K562 (cell line): ENCODE measurements at regions not wholly inside any gene's neighbourhood (a gene's known extent, or its start where the extent isn't known, plus 50 kb on each side); places are given as distances from the start of the nearest gene placed in this dataset.

ENCODE experiments used
- ATAC-seq: fragments of 200-7000 bp; cut with Tn5 transposase; 3 replicates; pipeline ENCODE4 v1.9.1; 2020; ENCODE audit warnings: moderate library complexity
- BruUV-seq: library from RNA; stranded (reverse); fragments of 400-500 nt; replicated peaks from 2 replicates; lab custom pipeline; 2021; lab: Mats Ljungman, UMichigan
- CTCF ChIA-PET: fragments of 300-600 bp; formaldehyde crosslinking; extraction: SDS; loops from one replicate; lab custom pipeline; 2021; ENCODE audit warnings: low intra/inter-chr PET ratio; lab: Yijun Ruan, JAX
- POLR2A ChIA-PET: fragments of 300-600, 350-650 bp; sonication (Branson Sonifier 250); formaldehyde crosslinking; extraction: SDS; loops from one replicate; lab custom pipeline; 2021; ENCODE audit warnings: antibody characterized with exemption, inconsistent platforms; lab: Yijun Ruan, JAX
- DNase-seq, 4 experiments: peaks; one replicate each; pipeline versions ENCODE4 v3.0.0 to v3.0.0-alpha.2; 2011 to 2018; ENCODE audit warnings: low spot score in 3 of 4, mixed read lengths in 3 of 4; ENCODE audit errors: extremely low read depth in 1 of 4
- FAIRE-seq: peaks from 2 replicates; lab custom pipeline; 2011; peaks lifted over from hg19 to GRCh38; lab: Jason Lieb, UNC
- H2AFZ ChIP-seq: 2 replicates; pipeline ENCODE4 v1.6.0; 2011; ENCODE audit warnings: low read depth, low read length, control low read depth, inconsistent platforms
- H3K27ac ChIP-seq: fragments of 200-600 bp; 3 replicates; pipeline ENCODE4 v1.8.0; 2011; ENCODE audit warnings: low read depth, mild to moderate bottlenecking, control low read depth, inconsistent platforms, low read length, moderate library complexity, mixed read lengths; ENCODE audit errors: extremely low read depth
- H3K27me3 ChIP-seq, 2 experiments: fragments of 300-600 bp in 1 of 2; 2 replicates in 1 of 2; 3 replicates in 1 of 2; pipeline versions ENCODE4 v1.6.0 to v1.8.0; 2011; ENCODE audit warnings: inconsistent platforms in 2 of 2, low read length in 2 of 2, mild to moderate bottlenecking in 1 of 2, mixed read lengths in 1 of 2, moderate library complexity in 1 of 2; ENCODE audit not compliant: control insufficient read depth in 2 of 2, insufficient read depth in 2 of 2
- H3K36me3 ChIP-seq: fragments of 300-600 bp; 3 replicates; pipeline ENCODE4 v1.8.0; 2011; ENCODE audit warnings: mild to moderate bottlenecking, low read length, inconsistent platforms; ENCODE audit not compliant: control insufficient read depth, insufficient read depth
- H3K4me1 ChIP-seq, 2 experiments: fragments of 200-600 bp in 1 of 2; replicated peaks in 1 of 2; 2 replicates in 1 of 2; 3 replicates in 1 of 2; pipeline versions ENCODE4 v1.5.1 to v1.8.0; 2011; ENCODE audit warnings: inconsistent platforms in 2 of 2, low read length in 2 of 2, mild to moderate bottlenecking in 1 of 2, mixed read lengths in 1 of 2, moderate library complexity in 1 of 2; ENCODE audit not compliant: control insufficient read depth in 2 of 2, insufficient read depth in 2 of 2
- H3K4me2 ChIP-seq: 2 replicates; pipeline ENCODE4 v1.6.1; 2011; ENCODE audit warnings: low read length, control low read depth, inconsistent platforms, mixed read lengths; ENCODE audit not compliant: insufficient read depth
- H3K4me3 ChIP-seq: fragments of 200-600 bp; sonication (generic), shearing (Covaris generic); 2 replicates; pipeline ENCODE4 v1.5.1; 2016; ENCODE audit warnings: control low read depth, inconsistent platforms
- H3K79me2 ChIP-seq: fragments of 200-600 bp; 3 replicates; pipeline ENCODE4 v1.8.0; 2011; ENCODE audit warnings: low read length, inconsistent platforms; ENCODE audit not compliant: control insufficient read depth, insufficient read depth
- H3K9ac ChIP-seq, 2 experiments: 2 replicates each; pipeline versions ENCODE4 v1.6.0 to v1.6.1; 2011; ENCODE audit warnings: low read depth in 2 of 2, low read length in 2 of 2, control low read depth in 1 of 2, inconsistent platforms in 1 of 2, mild to moderate bottlenecking in 1 of 2, mixed read lengths in 1 of 2; ENCODE audit not compliant: insufficient read depth in 1 of 2
- H3K9me1 ChIP-seq: one replicate; pipeline ENCODE4 v1.6.0; 2011; ENCODE audit warnings: inconsistent platforms, mild to moderate bottlenecking, low read length, moderate library complexity; ENCODE audit not compliant: control insufficient read depth, insufficient read depth
- H3K9me3 ChIP-seq: replicated peaks from 2 replicates; pipeline ENCODE4 v1.5.1; 2011; ENCODE audit warnings: low read depth, low read length, inconsistent platforms; ENCODE audit not compliant: control insufficient read depth, insufficient read depth
- H4K20me1 ChIP-seq: replicated peaks from 2 replicates; pipeline ENCODE4 v1.6.1; 2011; ENCODE audit warnings: low read length, inconsistent platforms, mixed read lengths; ENCODE audit not compliant: control insufficient read depth, insufficient read depth
- AFF1 ChIP-seq, 2 experiments: fragments of 450-650 bp; IDR thresholded peaks; 2 replicates each; pipeline ENCODE4 v1.6.1; 2018; ENCODE audit warnings: mild to moderate bottlenecking in 2 of 2, low read depth in 1 of 2; ENCODE audit not compliant: partially characterized antibody in 2 of 2
- BCL6 ChIP-seq: fragments of 250-450 bp; sonication (Bioruptor Pico); IDR thresholded peaks from 2 replicates; pipeline ENCODE4 v1.4.0; 2020
- CBX5 ChIP-seq: IDR thresholded peaks from 2 replicates; pipeline ENCODE4 v1.6.1; 2014; ENCODE audit warnings: low read depth, borderline replicate concordance
- CTCF ChIP-seq, 3 experiments: IDR thresholded peaks in 2 of 3; conservative IDR thresholded peaks in 1 of 3; 2 replicates each; pipeline ENCODE4 v1.5.1; 2011 to 2012; ENCODE audit warnings: low read length in 3 of 3, mild to moderate bottlenecking in 3 of 3, control low read depth in 2 of 3, improper control_type of control experiment in 1 of 3, inconsistent platforms in 1 of 3, low read depth in 1 of 3, mixed read lengths in 1 of 3, moderate library complexity in 1 of 3; ENCODE audit not compliant: insufficient read depth in 2 of 3
- FIP1L1 ChIP-seq: fragments of 200-400 bp; formaldehyde crosslinking; IDR thresholded peaks from 2 replicates; pipeline ENCODE4 v1.6.1; 2018; ENCODE audit warnings: mild to moderate bottlenecking, low read depth, low read length; ENCODE audit not compliant: poor library complexity, severe bottlenecking
- HOMEZ ChIP-seq: fragments of 250-450 bp; sonication (Bioruptor Pico); IDR thresholded peaks from 2 replicates; pipeline ENCODE4 v1.4.0; 2020; ENCODE audit warnings: mild to moderate bottlenecking, moderate library complexity
- ID3 ChIP-seq, 2 experiments: fragments of 250-450 bp in 1 of 2; fragments of 450-650 bp in 1 of 2; sonication (Bioruptor Pico) in 1 of 2; IDR thresholded peaks; 2 replicates each; pipeline versions ENCODE4 v1.6.1 to v1.8.0; 2016 to 2021; ENCODE audit warnings: mild to moderate bottlenecking in 2 of 2, moderate library complexity in 2 of 2, missing compliant biosample characterization in 1 of 2, missing genetic modification characterization in 1 of 2
- NR1H2 ChIP-seq: sonication (generic); formaldehyde crosslinking; IDR thresholded peaks from 2 replicates; pipeline ENCODE4 v1.4.0; 2020; ENCODE audit warnings: mild to moderate bottlenecking, missing genetic modification reagents
- TAF1 ChIP-seq: IDR thresholded peaks from 2 replicates; pipeline ENCODE4 v1.6.1; 2011; ENCODE audit warnings: mild to moderate bottlenecking, low read length, moderate library complexity; ENCODE audit not compliant: insufficient read depth, control insufficient read depth, severe bottlenecking; ENCODE audit errors: extremely low read depth
- WGBS: fragments of 100-300 bp; shearing (Covaris generic); methylation state at CpG from one replicate; pipeline ENCODE4 v1.1.6; 2016; ENCODE audit warnings: low coverage, mixed read lengths; ENCODE audit not compliant: insufficient coverage; ENCODE audit errors: missing lambda C conversion rate; 5-methylcytosine and 5-hydroxymethylcytosine counted together
- in situ Hi-C: fragments of 300-500 bp; cut with MboI; formaldehyde crosslinking; loops from 4 replicates; pipeline ENCODE4 v1.15.0; 2018; ENCODE audit warnings: inconsistent platforms, mixed read lengths
- intact Hi-C: fragments of 100-400 bp; cut with micrococcal nuclease; formaldehyde crosslinking; loops from 2 replicates; pipeline ENCODE4 v1.14.2; 2022

- H3K27ac ChIP-seq: peak overlapping the region; percentile 77
- intact Hi-C loops (no loop called here), in situ Hi-C loops (no loop called here)
- no peaks in the 10 kb centered on the region for H3K27me3 ChIP-seq
- H3K36me3 ChIP-seq: no peaks in the 10 kb centered on the region
- H4K20me1 ChIP-seq: no peaks in the 10 kb centered on the region
- H3K79me2 ChIP-seq: no peaks in the 10 kb centered on the region
- peaks cover 4% of the 10 kb centered on the region; the same call in 1 of the 2 replicates for H3K9me3 ChIP-seq
- no TSS peak for BruUV-seq
- peak overlapping the region; percentile 68 to 84 for H3K9ac ChIP-seq
- ATAC-seq: peak; percentile 83
- CTCF ChIA-PET: interaction anchor here (0.7 kb wide), 1 partner anchor 45 kb away, joined by 3 read pairs; no protein-coding TSS in a partner anchor
- H3K4me2 ChIP-seq: peak overlapping the region; percentile 86
- H3K4me3 ChIP-seq: peak overlapping the region; percentile 38
- H2AFZ ChIP-seq: peak overlapping the region; percentile 99
- H3K4me1 ChIP-seq: peaks cover 22 to 26% of the 10 kb centered on the region in 2 experiments
- POLR2A ChIA-PET: interaction anchor here (0.7 to 2.2 kb wide), 5 partner anchors 10 to 563 kb away, joined by 3 to 9 read pairs (median 3); no protein-coding TSS in a partner anchor
- FAIRE-seq: peak; percentile 73
- DNase-seq: peak; percentile 79 to 90 (median 85)
- WGBS: 16% methylated on average over 23 of the region's 24 CpGs
- H3K9me1 ChIP-seq: no peaks in the 10 kb centered on the region
- TF ChIP-seq FIP1L1 (no peak), BCL6 (CRISPR knock-in tag) (no peak), ID3 (CRISPR knock-in tag; IDR thresholded peaks at IDR 0.05) (no peak), ID3 (tag; IDR thresholded peaks at IDR 0.05) (no peak), HOMEZ (no peak), NR1H2 (CRISPR knock-in tag) (no peak), TAF1 (peak; percentile 50), CBX5 (no peak), CTCF (IDR thresholded peaks at IDR 0.05 in 2 of 3, conservative IDR thresholded peaks at IDR 0.05 in 1 of 3; ENCODE audit: insufficient read depth in 2 of 3, low read depth in 1 of 3, low read length in 3 of 3) (no peak), AFF1 (IDR thresholded peaks at IDR 0.05; ENCODE audit: low read depth in 1 of 2, partially characterized antibody in 2 of 2) (no peak)
Observed at GRCh38 chr7:101733713-101734475, 83.5 kb upstream of the CUX1 start.
